ENCODE measurements at regions not wholly inside any gene's neighbourhood (a gene's known extent, or its start where the extent isn't known, plus 50 kb on each side); places are given as distances from the start of the nearest gene placed in this dataset.
"Not testable (repeated sequence)": the region's sequence is repeated elsewhere in the genome, so short reads cannot be mapped to it uniquely, and the experiment has no call there.

DNA sequence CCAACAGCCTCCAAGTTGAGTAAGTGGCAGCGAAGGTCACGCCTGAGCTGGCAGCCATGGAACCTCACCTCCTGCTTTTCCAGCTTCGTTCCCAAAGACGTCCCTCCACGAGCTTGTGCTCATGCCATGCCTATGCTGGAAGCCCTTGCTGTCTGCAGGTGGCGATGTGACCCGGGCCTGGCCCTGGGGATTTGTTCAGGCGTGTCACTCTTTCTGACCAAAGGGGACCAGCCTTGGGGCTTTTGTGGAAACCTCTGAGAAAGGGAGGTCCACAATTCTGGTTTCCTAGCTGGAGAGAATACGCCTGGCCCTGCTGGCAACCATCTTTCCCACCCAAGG lies 183.4 kb downstream of the TRIM43 start:
- POLR2A ChIA-PET; H3K9ac ChIP-seq (ENCODE audit: low read length); H3K27ac Mint-ChIP-seq; DNase-seq; H3K27me3 ChIP-seq (replicated peaks in 1 of 4; ENCODE audit: control extremely low read depth in 1 of 4, control insufficient read depth in 3 of 4, insufficient read depth in 4 of 4, low read length in 3 of 4); H4K20me1 ChIP-seq (ENCODE audit: control insufficient read depth, insufficient read depth, low read length, poor library complexity, severe bottlenecking); H3K4me3 ChIP-seq (ENCODE audit: control extremely low read depth in 1 of 5, extremely low read depth in 1 of 5, insufficient read depth in 1 of 5, low read depth in 2 of 5, low read length in 4 of 5); CTCF ChIA-PET; H3K9me3 Mint-ChIP-seq (ENCODE audit: insufficient read depth); H3K4me1 Mint-ChIP-seq; H3K27ac ChIP-seq (ENCODE audit: low read length in 2 of 2); H3K4me2 ChIP-seq (replicated peaks; ENCODE audit: low read depth, low read length, poor library complexity, severe bottlenecking); H3K4me1 ChIP-seq (ENCODE audit: control insufficient read depth in 2 of 2, insufficient read depth in 2 of 2, low read length in 2 of 2); H3K27me3 Mint-ChIP-seq; H3K4me3 Mint-ChIP-seq; ATAC-seq (ENCODE audit: low read depth); H3K9me3 ChIP-seq (ENCODE audit: control extremely low read depth in 1 of 3, control insufficient read depth in 2 of 3, insufficient read depth in 1 of 3, low read length in 2 of 3); H3K36me3 ChIP-seq (replicated peaks in 1 of 2; ENCODE audit: control extremely low read depth in 1 of 2, control insufficient read depth in 1 of 2, extremely low read depth in 1 of 2, insufficient read depth in 2 of 2, low read length in 1 of 2); intact Hi-C loops (cut with micrococcal nuclease); H2AFZ ChIP-seq (ENCODE audit: insufficient read depth, low read depth, low read length, poor library complexity, severe bottlenecking); H3K79me2 ChIP-seq (ENCODE audit: control insufficient read depth, insufficient read depth, low read length): not testable (repeated sequence)
- WGBS (ENCODE audit: insufficient coverage), result no CpG with 5 or more reads among the region's 9 CpGs
